PC-9 (cell line): ENCODE measurements at regions not wholly inside any gene's neighbourhood (a gene's known extent, or its start where the extent isn't known, plus 50 kb on each side); places are given as distances from the start of the nearest gene placed in this dataset.

ENCODE experiments used
- BruUV-seq: library from RNA; stranded (reverse); fragments of 400-500 nt; replicated peaks from 2 replicates; lab custom pipeline; 2021; lab: Mats Ljungman, UMichigan
- CTCF ChIA-PET: fragments of 300-600 bp; sonication (Branson Sonifier 250); formaldehyde crosslinking; loops from one replicate; lab custom pipeline; 2022; ENCODE audit warnings: antibody characterized with exemption; lab: Charles Lee
- POLR2A ChIA-PET: fragments of 300-600 bp; sonication (Branson Sonifier 250); formaldehyde crosslinking; loops from one replicate; lab custom pipeline; 2022; ENCODE audit warnings: antibody characterized with exemption; ENCODE audit not compliant: unreplicated experiment; lab: Charles Lee
- DNase-seq, 2 experiments: peaks; one replicate each; pipeline versions ENCODE4 v3.0.0 to v3.0.0-alpha.2; 2015 to 2022; ENCODE audit warnings: mixed read lengths in 1 of 2
- H2AFZ ChIP-seq: fragments of 200-600 bp; sonication (generic); 2 replicates; pipeline ENCODE4 v1.8.1; 2017; ENCODE audit warnings: antibody characterized with exemption
- H3F3A ChIP-seq: fragments of 200-600 bp; sonication (generic); 2 replicates; pipeline ENCODE4 v1.8.1; 2017; ENCODE audit warnings: antibody characterized with exemption, mild to moderate bottlenecking, low read depth; ENCODE audit not compliant: insufficient read depth
- H3K27ac ChIP-seq: fragments of 200-600 bp; sonication (generic); 2 replicates; pipeline ENCODE4 v1.6.1; 2016; ENCODE audit warnings: mixed run types
- H3K27me3 ChIP-seq: fragments of 200-600 bp; sonication (generic); 2 replicates; pipeline ENCODE4 v1.6.1; 2016; ENCODE audit warnings: low read depth, mixed run types; ENCODE audit not compliant: insufficient read depth
- H3K36me3 ChIP-seq: fragments of 200-600 bp; sonication (generic); 2 replicates; pipeline ENCODE4 v1.6.1; 2016; ENCODE audit warnings: low read depth, mixed run types
- H3K4me1 ChIP-seq: fragments of 200-600 bp; sonication (generic); replicated peaks from 2 replicates; pipeline ENCODE4 v1.6.1; 2016; ENCODE audit warnings: mixed run types; ENCODE audit not compliant: insufficient read depth
- H3K4me2 ChIP-seq: fragments of 200-600 bp; sonication (generic); 2 replicates; pipeline ENCODE4 v1.6.1; 2017; ENCODE audit warnings: mixed run types
- H3K4me3 ChIP-seq: fragments of 200-600 bp; sonication (generic); 2 replicates; pipeline ENCODE4 v1.6.1; 2016; ENCODE audit warnings: mixed run types
- H3K79me2 ChIP-seq: fragments of 200-600 bp; sonication (generic); 2 replicates; pipeline ENCODE4 v1.6.1; 2017; ENCODE audit warnings: low read depth, mixed run types
- H3K9me2 ChIP-seq: fragments of 200-600 bp; sonication (generic); 2 replicates; pipeline ENCODE4 v1.8.1; 2017; ENCODE audit warnings: mild to moderate bottlenecking; ENCODE audit not compliant: insufficient read depth
- H3K9me3 ChIP-seq: fragments of 200-600 bp; sonication (generic); 2 replicates; pipeline ENCODE4 v1.8.1; 2016; ENCODE audit warnings: low read depth; ENCODE audit not compliant: insufficient read depth
- H4K20me1 ChIP-seq: fragments of 200-600 bp; sonication (generic); 2 replicates; pipeline ENCODE4 v1.8.1; 2017; ENCODE audit not compliant: insufficient read depth
- CTCF ChIP-seq: fragments of 200-600 bp; sonication (generic); conservative IDR thresholded peaks from 2 replicates; pipeline ENCODE4 v1.6.1; 2017; ENCODE audit warnings: mixed run types, antibody characterized with exemption, mild to moderate bottlenecking, moderate library complexity
- EZH2 ChIP-seq: fragments of 200-600 bp; sonication (generic); IDR thresholded peaks from 2 replicates; pipeline ENCODE4 v1.8.0; 2017; ENCODE audit warnings: antibody characterized with exemption, low read depth
- intact Hi-C: fragments of 100-400 bp; cut with micrococcal nuclease; formaldehyde crosslinking; loops from one replicate; pipeline ENCODE4 v1.10.0; 2022; ENCODE audit not compliant: unreplicated experiment

GRCh38 chr5:159489779-159490178 is 159.5 kb upstream of the IL12B start:
- no peak overlapping the region for H3K4me3 ChIP-seq
- intact Hi-C loops: no loop called here
- POLR2A ChIA-PET: no interaction called here
- no peaks in the 10 kb centered on the region for H3K36me3 ChIP-seq
- no peaks in the 10 kb centered on the region for H4K20me1 ChIP-seq
- H3K9me2 ChIP-seq: no peaks in the 10 kb centered on the region
- no peak for TF ChIP-seq EZH2
- no peak for TF ChIP-seq CTCF
- H3F3A ChIP-seq: no peaks in the 10 kb centered on the region
- no peaks in the 10 kb centered on the region for H3K27me3 ChIP-seq
- H3K4me2 ChIP-seq: no peak overlapping the region
- no peak overlapping the region for H2AFZ ChIP-seq
- H3K79me2 ChIP-seq: no peaks in the 10 kb centered on the region
- BruUV-seq: no TSS peak
- CTCF ChIA-PET: no interaction called here
- no peak for DNase-seq
- H3K9me3 ChIP-seq: no peaks in the 10 kb centered on the region
- no peaks in the 10 kb centered on the region for H3K4me1 ChIP-seq
- H3K27ac ChIP-seq: no peak overlapping the region

DNA sequence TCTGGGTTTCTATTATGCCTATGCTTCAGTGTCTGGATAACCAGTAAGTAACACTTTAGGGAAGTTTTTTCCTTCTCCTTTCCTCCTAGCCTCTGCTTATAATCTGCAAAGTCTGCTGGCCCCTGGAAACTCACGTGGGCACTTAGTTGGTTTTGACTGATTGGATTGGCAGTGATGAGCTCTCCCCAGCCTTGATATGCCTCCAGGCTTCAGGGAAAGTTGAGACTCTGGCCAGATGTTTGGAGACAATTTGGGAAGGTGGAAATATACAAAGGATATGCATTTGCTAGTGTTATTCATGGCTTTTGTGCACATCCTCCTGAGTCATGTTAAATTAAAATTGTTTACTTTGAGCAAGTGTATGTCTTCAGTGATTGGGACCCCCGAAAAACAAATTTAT is 160.2 kb upstream of the IL12B start:
- no peak for TF ChIP-seq CTCF
- no peak for TF ChIP-seq EZH2

DNA sequence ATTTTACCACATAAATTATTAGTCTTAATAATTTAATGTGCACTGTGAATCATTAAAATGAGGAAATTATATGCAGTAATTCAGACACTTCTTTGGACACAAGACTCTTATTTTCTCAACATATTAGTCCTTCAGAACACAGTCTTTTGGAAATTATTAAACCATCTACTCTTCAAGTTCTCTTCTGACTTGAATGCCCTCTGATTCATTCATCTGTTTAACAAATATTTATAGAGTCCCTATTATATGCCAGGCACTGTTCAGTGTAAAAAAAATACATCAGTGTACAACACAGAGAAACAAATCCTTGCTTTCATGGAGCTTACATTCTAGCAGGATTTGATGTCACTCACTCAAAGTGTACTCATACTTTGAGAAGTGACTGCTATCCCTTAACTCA is 163.4 kb upstream of the IL12B start:
- Histone ChIP-seq H3K79me2 (no peaks in the 10 kb centered on the region), H3K4me2 (no peak overlapping the region), H4K20me1 (no peaks in the 10 kb centered on the region), H3K9me2 (no peaks in the 10 kb centered on the region), H3F3A (no peaks in the 10 kb centered on the region), H3K4me3 (no peak overlapping the region), H3K9me3 (no peaks in the 10 kb centered on the region), H2AFZ (no peak overlapping the region), H3K27ac (no peak overlapping the region), H3K36me3 (no peaks in the 10 kb centered on the region), H3K27me3 (no peaks in the 10 kb centered on the region), H3K4me1 (no peaks in the 10 kb centered on the region)
- intact Hi-C loops: no loop called here
- no peak for DNase-seq
- no peak for TF ChIP-seq CTCF
- TF ChIP-seq EZH2: no peak
- BruUV-seq: no TSS peak
- POLR2A ChIA-PET: interaction anchor here (0.6 kb wide), 1 partner anchor 873 kb away, joined by 8 read pairs; no protein-coding TSS in a partner anchor
- CTCF ChIA-PET: no interaction called here

More for the DNA sequence above, 160.2 kb upstream of the IL12B start:
- H3K9me3 ChIP-seq: no peaks in the 10 kb centered on the region
- BruUV-seq: no TSS peak
- H3K4me2 ChIP-seq: no peak overlapping the region
- H3K79me2 ChIP-seq: no peaks in the 10 kb centered on the region
- ChIA-PET CTCF (interaction anchor here (0.7 kb wide), 1 partner anchor 19 kb away, joined by 3 read pairs; no protein-coding TSS in a partner anchor), POLR2A (no interaction called here)
- H2AFZ ChIP-seq: no peak overlapping the region
- H3K36me3 ChIP-seq: no peaks in the 10 kb centered on the region
- H3K9me2 ChIP-seq: no peaks in the 10 kb centered on the region
- no peaks in the 10 kb centered on the region for H3F3A ChIP-seq
- no peak overlapping the region for H3K4me3 ChIP-seq
- no peaks in the 10 kb centered on the region for H3K4me1 ChIP-seq
- H4K20me1 ChIP-seq: no peaks in the 10 kb centered on the region
- intact Hi-C loops: no loop called here
- no peaks in the 10 kb centered on the region for H3K27me3 ChIP-seq
- no peak for DNase-seq
- no peak overlapping the region for H3K27ac ChIP-seq
